Naive B cell (primary cell): ENCODE measurements at regions not wholly inside any gene's neighbourhood (a gene's known extent, or its start where the extent isn't known, plus 50 kb on each side); places are given as distances from the start of the nearest gene placed in this dataset.
A peak's percentile ranks its signal among the peaks of the same experiment; 100 is the strongest.
"Not testable (repeated sequence)": the region's sequence is repeated elsewhere in the genome, so short reads cannot be mapped to it uniquely, and the experiment has no call there.

Experiments
- ATAC-seq, 2 donors: fragments of 150-1000 bp; cut with Tn5 transposase; 2 replicates each; pipeline ENCODE4 v1.10.0; 2021; ENCODE audit warnings: low read depth in 2 of 2, mild to moderate bottlenecking in 2 of 2, moderate library complexity in 2 of 2
- DNase-seq: peaks from one replicate; pipeline ENCODE4 v3.0.0; 2022
- H3K27ac Mint-ChIP-seq, 6 donors: one replicate each; pipeline ENCODE4 v1.8.0; 2020 to 2022; ENCODE audit warnings: mild to moderate bottlenecking in 6 of 6, mixed read lengths in 6 of 6, moderate library complexity in 5 of 6, inconsistent platforms in 2 of 6
- H3K27me3 Mint-ChIP-seq, 3 donors: one replicate each; pipeline ENCODE4 v1.8.0; 2021 to 2022; ENCODE audit warnings: mixed read lengths in 3 of 3, mild to moderate bottlenecking in 1 of 3
- H3K36me3 Mint-ChIP-seq, 2 donors: one replicate each; pipeline ENCODE4 v1.8.0; 2020 to 2022; ENCODE audit warnings: mixed read lengths in 2 of 2, inconsistent platforms in 1 of 2, mild to moderate bottlenecking in 1 of 2
- H3K4me1 Mint-ChIP-seq, 3 donors: one replicate each; pipeline ENCODE4 v1.8.0; 2020 to 2022; ENCODE audit warnings: mixed read lengths in 3 of 3, inconsistent platforms in 1 of 3, mild to moderate bottlenecking in 1 of 3, moderate library complexity in 1 of 3
- H3K4me3 Mint-ChIP-seq, 8 donors: one replicate each; pipeline ENCODE4 v1.8.0; 2020 to 2022; ENCODE audit warnings: mild to moderate bottlenecking in 8 of 8, mixed read lengths in 8 of 8, moderate library complexity in 8 of 8, inconsistent platforms in 2 of 8
- H3K9me3 Mint-ChIP-seq, 7 donors: one replicate each; pipeline ENCODE4 v1.8.0; 2020 to 2022; ENCODE audit warnings: mixed read lengths in 7 of 7, mild to moderate bottlenecking in 5 of 7, inconsistent platforms in 2 of 7, moderate library complexity in 1 of 7

GRCh38 chr20:40882152-40882551 is 146.5 kb upstream of the TOP1 start:
- no peak for ATAC-seq
- H3K36me3 Mint-ChIP-seq, result peaks cover 0 to 10% of the 10 kb centered on the region in 2 donors
- DNase-seq, result no peak
- peaks cover 0 to 19% (median 2%) of the 10 kb centered on the region in 3 donors for H3K27me3 Mint-ChIP-seq
- H3K4me1 Mint-ChIP-seq, result peaks cover 0 to 5% (median 0%) of the 10 kb centered on the region in 3 donors
- peak overlapping the region in 2 of 6 donors; percentile 7 to 90 for H3K27ac Mint-ChIP-seq
- H3K9me3 Mint-ChIP-seq, result peaks cover 6 to 18% (median 11%) of the 10 kb centered on the region in 7 donors
- no peak overlapping the region for H3K4me3 Mint-ChIP-seq

GRCh38 chr20:40883097-40883496 is 145.5 kb upstream of the TOP1 start:
- Mint-ChIP-seq H3K36me3 (peaks cover 0 to 10% of the 10 kb centered on the region in 2 donors), H3K4me1 (peaks cover 0 to 5% (median 0%) of the 10 kb centered on the region in 3 donors), H3K27me3 (peaks cover 0 to 27% (median 9%) of the 10 kb centered on the region in 3 donors), H3K4me3 (no peak overlapping the region), H3K9me3 (peaks cover 6 to 18% (median 9%) of the 10 kb centered on the region in 7 donors), H3K27ac (no peak overlapping the region)
- no peak for ATAC-seq
- no peak for DNase-seq

GRCh38 chr20:40887105-40887504 is 141.5 kb upstream of the TOP1 start:
- Mint-ChIP-seq H3K27ac (no peak overlapping the region), H3K4me3 (no peak overlapping the region), H3K36me3 (no peaks in the 10 kb centered on the region), H3K9me3 (peaks cover 0 to 1% (median 0%) of the 10 kb centered on the region in 7 donors), H3K27me3 (peaks cover 3 to 27% (median 9%) of the 10 kb centered on the region in 3 donors), H3K4me1 (no peaks in the 10 kb centered on the region)
- DNase-seq (no peak), ATAC-seq (no peak)

- H3K36me3 Mint-ChIP-seq, H3K4me1 Mint-ChIP-seq, H3K27ac Mint-ChIP-seq, H3K9me3 Mint-ChIP-seq, DNase-seq, ATAC-seq, H3K4me3 Mint-ChIP-seq: not testable (repeated sequence)
- peaks cover 3 to 27% (median 13%) of the 10 kb centered on the region in 3 donors for H3K27me3 Mint-ChIP-seq
Observed at GRCh38 chr20:40889266-40889665, 139.4 kb upstream of the TOP1 start.

- H3K27me3 Mint-ChIP-seq, result peaks cover 3 to 23% (median 13%) of the 10 kb centered on the region in 3 donors
- H3K36me3 Mint-ChIP-seq, result no peaks in the 10 kb centered on the region
- no peak overlapping the region for H3K27ac Mint-ChIP-seq
- ATAC-seq (no peak), DNase-seq (no peak)
- H3K9me3 Mint-ChIP-seq, result no peaks in the 10 kb centered on the region
- H3K4me1 Mint-ChIP-seq, result no peaks in the 10 kb centered on the region
- no peak overlapping the region for H3K4me3 Mint-ChIP-seq
Observed at GRCh38 chr20:40890181-40890580, 138.4 kb upstream of the TOP1 start.

GRCh38 chr20:40890635-40891034 is 138.0 kb upstream of the TOP1 start:
- Mint-ChIP-seq H3K27ac (no peak overlapping the region), H3K27me3 (peaks cover 3 to 19% (median 13%) of the 10 kb centered on the region in 3 donors), H3K4me3 (no peak overlapping the region), H3K9me3 (no peaks in the 10 kb centered on the region), H3K36me3 (no peaks in the 10 kb centered on the region), H3K4me1 (no peaks in the 10 kb centered on the region)
- DNase-seq (no peak), ATAC-seq (no peak)

- DNase-seq (no peak), ATAC-seq (no peak)
- no peaks in the 10 kb centered on the region for H3K4me1 Mint-ChIP-seq
- peaks cover 3 to 17% (median 13%) of the 10 kb centered on the region in 3 donors for H3K27me3 Mint-ChIP-seq
- no peak overlapping the region for H3K4me3 Mint-ChIP-seq
- no peaks in the 10 kb centered on the region for H3K36me3 Mint-ChIP-seq
- no peaks in the 10 kb centered on the region for H3K9me3 Mint-ChIP-seq
- no peak overlapping the region for H3K27ac Mint-ChIP-seq
Observed at GRCh38 chr20:40891351-40891750, 137.3 kb upstream of the TOP1 start.

GRCh38 chr20:40892642-40893041 is 136.0 kb upstream of the TOP1 start:
- Mint-ChIP-seq H3K9me3 (no peaks in the 10 kb centered on the region), H3K4me1 (no peaks in the 10 kb centered on the region), H3K27ac (no peak overlapping the region), H3K27me3 (peaks cover 3 to 12% (median 7%) of the 10 kb centered on the region in 3 donors), H3K36me3 (no peaks in the 10 kb centered on the region), H3K4me3 (no peak overlapping the region)
- DNase-seq, result no peak
- ATAC-seq, result no peak

GRCh38 chr20:40893610-40894236 is 134.9 kb upstream of the TOP1 start:
- no peak overlapping the region for H3K27ac Mint-ChIP-seq
- H3K27me3 Mint-ChIP-seq, result peaks cover 4 to 9% (median 6%) of the 10 kb centered on the region in 3 donors
- H3K9me3 Mint-ChIP-seq, result no peaks in the 10 kb centered on the region
- no peaks in the 10 kb centered on the region for H3K4me1 Mint-ChIP-seq
- no peaks in the 10 kb centered on the region for H3K36me3 Mint-ChIP-seq
- ATAC-seq (no peak), DNase-seq (no peak)
- no peak overlapping the region for H3K4me3 Mint-ChIP-seq

GRCh38 chr20:40894237-40894630 is 134.4 kb upstream of the TOP1 start:
- Mint-ChIP-seq H3K9me3 (no peaks in the 10 kb centered on the region), H3K36me3 (no peaks in the 10 kb centered on the region), H3K4me1 (no peaks in the 10 kb centered on the region), H3K4me3 (no peak overlapping the region), H3K27me3 (peaks cover 4 to 9% (median 4%) of the 10 kb centered on the region in 3 donors), H3K27ac (no peak overlapping the region)
- no peak for ATAC-seq
- DNase-seq, result no peak

GRCh38 chr20:40895182-40895581 is 133.4 kb upstream of the TOP1 start:
- Mint-ChIP-seq H3K27ac (no peak overlapping the region), H3K36me3 (no peaks in the 10 kb centered on the region), H3K27me3 (peaks cover 4 to 9% (median 4%) of the 10 kb centered on the region in 3 donors)

GRCh38 chr20:40896814-40897700 is 131.6 kb upstream of the TOP1 start:
- Mint-ChIP-seq H3K27me3 (peaks cover 4 to 9% (median 4%) of the 10 kb centered on the region in 3 donors), H3K4me3 (peak overlapping the region in 1 of 8 donors; percentile 22), H3K4me1 (no peaks in the 10 kb centered on the region), H3K9me3 (no peaks in the 10 kb centered on the region), H3K27ac (peak overlapping the region in 1 of 6 donors; percentile 83), H3K36me3 (no peaks in the 10 kb centered on the region)
- ATAC-seq (no peak), DNase-seq (no peak)

More at GRCh38 chr20:40895182-40895581, 133.4 kb upstream of the TOP1 start:
- H3K4me3 Mint-ChIP-seq, result no peak overlapping the region
- H3K4me1 Mint-ChIP-seq, result no peaks in the 10 kb centered on the region
- DNase-seq (no peak), ATAC-seq (no peak)
- H3K9me3 Mint-ChIP-seq, result no peaks in the 10 kb centered on the region

GRCh38 chr20:40899344-40899743 is 129.3 kb upstream of the TOP1 start:
- H3K36me3 Mint-ChIP-seq, result no peaks in the 10 kb centered on the region
- no peaks in the 10 kb centered on the region for H3K4me1 Mint-ChIP-seq
- ATAC-seq (no peak), DNase-seq (no peak)
- H3K4me3 Mint-ChIP-seq, result no peak overlapping the region
- H3K27ac Mint-ChIP-seq, result no peak overlapping the region
- H3K9me3 Mint-ChIP-seq, result no peaks in the 10 kb centered on the region
- H3K27me3 Mint-ChIP-seq, result peaks cover 0 to 9% (median 4%) of the 10 kb centered on the region in 3 donors
